ENCODE measurements at regions not wholly inside any gene's neighbourhood (a gene's known extent, or its start where the extent isn't known, plus 50 kb on each side); places are given as distances from the start of the nearest gene placed in this dataset.
"Not testable (repeated sequence)": the region's sequence is repeated elsewhere in the genome, so short reads cannot be mapped to it uniquely, and the experiment has no call there.

DNA sequence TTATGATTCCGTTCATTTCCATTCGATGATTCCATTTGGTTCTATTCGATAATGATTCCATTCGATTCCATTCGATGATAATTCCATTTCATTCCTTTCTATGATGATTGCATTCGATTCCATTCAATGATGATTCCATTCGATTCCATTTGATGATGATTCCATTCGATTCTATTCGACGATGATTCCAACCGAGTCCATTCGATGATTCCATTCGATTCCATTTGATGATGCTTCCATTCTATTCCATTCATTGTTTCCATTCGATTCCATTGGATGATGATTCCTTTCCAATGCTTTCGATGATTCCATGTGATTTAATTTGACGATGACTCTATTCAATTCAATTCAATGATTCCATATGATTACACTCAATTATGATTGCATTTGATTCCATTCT lies 1093.5 kb downstream of the RPIA start:
- H3K27ac ChIP-seq (ENCODE audit: low read length), result no peak overlapping the region
- TF ChIP-seq SIN3A (IDR thresholded peaks at IDR 0.05; ENCODE audit: borderline replicate concordance, insufficient read depth, low read depth, low read length) (no peak), POLR2AphosphoS5 (IDR thresholded peaks at IDR 0.05; ENCODE audit: low read depth, low read length) (no peak), TCF7L2 (IDR thresholded peaks at IDR 0.05; ENCODE audit: low read depth, low read length) (no peak), REST (IDR thresholded peaks at IDR 0.05; ENCODE audit: insufficient read depth in 1 of 2, low read depth in 2 of 2, low read length in 1 of 2) (no peak)
- TF ChIP-seq, protein P1, sequence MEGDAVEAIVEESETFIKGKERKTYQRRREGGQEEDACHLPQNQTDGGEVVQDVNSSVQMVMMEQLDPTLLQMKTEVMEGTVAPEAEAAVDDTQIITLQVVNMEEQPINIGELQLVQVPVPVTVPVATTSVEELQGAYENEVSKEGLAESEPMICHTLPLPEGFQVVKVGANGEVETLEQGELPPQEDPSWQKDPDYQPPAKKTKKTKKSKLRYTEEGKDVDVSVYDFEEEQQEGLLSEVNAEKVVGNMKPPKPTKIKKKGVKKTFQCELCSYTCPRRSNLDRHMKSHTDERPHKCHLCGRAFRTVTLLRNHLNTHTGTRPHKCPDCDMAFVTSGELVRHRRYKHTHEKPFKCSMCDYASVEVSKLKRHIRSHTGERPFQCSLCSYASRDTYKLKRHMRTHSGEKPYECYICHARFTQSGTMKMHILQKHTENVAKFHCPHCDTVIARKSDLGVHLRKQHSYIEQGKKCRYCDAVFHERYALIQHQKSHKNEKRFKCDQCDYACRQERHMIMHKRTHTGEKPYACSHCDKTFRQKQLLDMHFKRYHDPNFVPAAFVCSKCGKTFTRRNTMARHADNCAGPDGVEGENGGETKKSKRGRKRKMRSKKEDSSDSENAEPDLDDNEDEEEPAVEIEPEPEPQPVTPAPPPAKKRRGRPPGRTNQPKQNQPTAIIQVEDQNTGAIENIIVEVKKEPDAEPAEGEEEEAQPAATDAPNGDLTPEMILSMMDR (IDR thresholded peaks at IDR 0.05), result no peak
- in situ Hi-C loops (cut with HindIII; ENCODE audit: low pct_unique_long_range_greater_than_20kb, low sequenced_read_pairs), result no loop called here
- H3K36me3 ChIP-seq (ENCODE audit: control insufficient read depth, insufficient read depth, low read length), result no peaks in the 10 kb centered on the region
- H3K27me3 ChIP-seq (ENCODE audit: control insufficient read depth, insufficient read depth, low read length), result no peaks in the 10 kb centered on the region
- DNase-seq (ENCODE audit: low read depth, low spot score), result no peak
- intact Hi-C loops (cut with micrococcal nuclease; ENCODE audit: unreplicated experiment), result no loop called here
- H3K9me3 ChIP-seq (ENCODE audit: control insufficient read depth, insufficient read depth, low read depth, low read length), result no peaks in the 10 kb centered on the region
- ATAC-seq, result no peak
- CTCF ChIA-PET, result no interaction called here
- no peak overlapping the region for H3K4me3 ChIP-seq (ENCODE audit: low read depth in 2 of 2, low read length in 2 of 2)
- no TSS peak for BruUV-seq (replicated peaks)
- H3K4me1 ChIP-seq (ENCODE audit: control insufficient read depth, insufficient read depth, low read length), result no peaks in the 10 kb centered on the region
- POLR2A ChIA-PET, result no interaction called here

GRCh38 chr2:89785528-89785927 lies 1094.1 kb downstream of the RPIA start:
- ATAC-seq; CTCF ChIA-PET; DNase-seq (ENCODE audit: low read depth, low spot score); H3K27ac ChIP-seq (ENCODE audit: low read length); H3K27me3 ChIP-seq (ENCODE audit: control insufficient read depth, insufficient read depth, low read length); intact Hi-C loops (cut with micrococcal nuclease; ENCODE audit: unreplicated experiment); in situ Hi-C loops (cut with HindIII; ENCODE audit: low pct_unique_long_range_greater_than_20kb, low sequenced_read_pairs); BruUV-seq (replicated peaks); H3K4me1 ChIP-seq (ENCODE audit: control insufficient read depth, insufficient read depth, low read length); H3K36me3 ChIP-seq (ENCODE audit: control insufficient read depth, insufficient read depth, low read length); H3K4me3 ChIP-seq (ENCODE audit: low read depth in 2 of 2, low read length in 2 of 2); POLR2A ChIA-PET; H3K9me3 ChIP-seq (ENCODE audit: control insufficient read depth, insufficient read depth, low read depth, low read length): not testable (repeated sequence)

DNA sequence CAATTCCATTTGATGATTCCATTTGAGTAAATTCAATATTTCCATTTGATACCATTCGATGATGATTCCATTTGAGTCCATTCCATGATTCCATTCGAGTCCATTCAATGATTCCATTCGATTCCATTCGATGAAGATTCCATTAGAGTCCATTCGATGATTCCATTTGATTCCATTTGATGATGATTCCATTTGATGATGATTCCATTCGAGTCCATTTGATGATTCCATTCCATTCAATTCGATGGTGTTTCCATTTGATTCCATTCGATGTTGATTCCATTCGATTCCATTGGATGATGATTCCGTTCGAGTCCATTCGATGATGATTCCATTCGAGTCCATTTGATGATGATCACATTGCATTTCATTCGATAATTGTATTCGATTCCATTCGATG lies 1095.2 kb downstream of the RPIA start:
- DNase-seq (ENCODE audit: low read depth, low spot score); H3K36me3 ChIP-seq (ENCODE audit: control insufficient read depth, insufficient read depth, low read length); in situ Hi-C loops (cut with HindIII; ENCODE audit: low pct_unique_long_range_greater_than_20kb, low sequenced_read_pairs); H3K27me3 ChIP-seq (ENCODE audit: control insufficient read depth, insufficient read depth, low read length); H3K4me3 ChIP-seq (ENCODE audit: low read depth in 2 of 2, low read length in 2 of 2); H3K27ac ChIP-seq (ENCODE audit: low read length); intact Hi-C loops (cut with micrococcal nuclease; ENCODE audit: unreplicated experiment); ATAC-seq; POLR2A ChIA-PET; H3K9me3 ChIP-seq (ENCODE audit: control insufficient read depth, insufficient read depth, low read depth, low read length); H3K4me1 ChIP-seq (ENCODE audit: control insufficient read depth, insufficient read depth, low read length); CTCF ChIA-PET; BruUV-seq (replicated peaks): not testable (repeated sequence)

- CTCF ChIA-PET; H3K4me1 ChIP-seq (ENCODE audit: control insufficient read depth, insufficient read depth, low read length); H3K27me3 ChIP-seq (ENCODE audit: control insufficient read depth, insufficient read depth, low read length); H3K9me3 ChIP-seq (ENCODE audit: control insufficient read depth, insufficient read depth, low read depth, low read length); intact Hi-C loops (cut with micrococcal nuclease; ENCODE audit: unreplicated experiment); H3K27ac ChIP-seq (ENCODE audit: low read length); POLR2A ChIA-PET; in situ Hi-C loops (cut with HindIII; ENCODE audit: low pct_unique_long_range_greater_than_20kb, low sequenced_read_pairs); BruUV-seq (replicated peaks); H3K36me3 ChIP-seq (ENCODE audit: control insufficient read depth, insufficient read depth, low read length); ATAC-seq; H3K4me3 ChIP-seq (ENCODE audit: low read depth in 2 of 2, low read length in 2 of 2); DNase-seq (ENCODE audit: low read depth, low spot score): not testable (repeated sequence)
Measured at GRCh38 chr2:89795530-89795929, 1104.1 kb downstream of the RPIA start.

All from Panc1 (cell line).